ENCODE measurements at regions not wholly inside any gene's neighbourhood (a gene's known extent, or its start where the extent isn't known, plus 50 kb on each side); places are given as distances from the start of the nearest gene placed in this dataset.

GRCh38 chr1:222104097-222104496, 362.2 kb upstream of the DUSP10 start:
- no peaks in the 10 kb centered on the region for H3K36me3 ChIP-seq (replicated peaks in 1 of 2; ENCODE audit: control insufficient read depth in 1 of 2, insufficient read depth in 2 of 2, low read length in 1 of 2)
- WGBS (ENCODE audit: low lambda C conversion rate) = 51% methylated on average over 3 of the region's 4 CpGs
- H3K4me1 ChIP-seq (ENCODE audit: control insufficient read depth in 1 of 2, insufficient read depth in 2 of 2, low read depth in 1 of 2, low read length in 1 of 2) = peaks cover 0 to 9% of the 10 kb centered on the region in 2 experiments; a peak in 2 of 4 replicates
- H3K79me2 ChIP-seq (ENCODE audit: insufficient read depth) = no peaks in the 10 kb centered on the region
- H3K27ac ChIP-seq (ENCODE audit: low read depth in 2 of 2, low read length in 1 of 2) = no peak overlapping the region
- H3K27me3 ChIP-seq (ENCODE audit: insufficient read depth) = no peaks in the 10 kb centered on the region; the same call in 1 of the 2 replicates
- no peak overlapping the region for H3K9ac ChIP-seq
- CTCF ChIA-PET = interaction anchor here (0.7 to 1.3 kb wide), 2 partner anchors 351 to 530 kb away, joined by 3 read pairs; no protein-coding TSS in a partner anchor
- H2AFZ ChIP-seq (ENCODE audit: low read depth) = no peak overlapping the region
- no peaks in the 10 kb centered on the region for H3F3A ChIP-seq (replicated peaks; ENCODE audit: insufficient read depth)
- H3K9me3 ChIP-seq = no peaks in the 10 kb centered on the region
- no peak overlapping the region for H3K4me2 ChIP-seq
- no peaks in the 10 kb centered on the region for H4K20me1 ChIP-seq (ENCODE audit: insufficient read depth)
- DNase-seq = no peak
- H3K9me2 ChIP-seq = no peaks in the 10 kb centered on the region
- no peak for TF ChIP-seq CTCF (IDR thresholded peaks at IDR 0.05)
- TF ChIP-seq CHD2 (IDR thresholded peaks at IDR 0.05; ENCODE audit: low read length, partially characterized antibody) = no peak
- TF ChIP-seq TEAD4 (IDR thresholded peaks at IDR 0.05; ENCODE audit: borderline replicate concordance, insufficient read depth) = no peak
- no peak for TF ChIP-seq ELF1 (IDR thresholded peaks at IDR 0.05)
- TF ChIP-seq USF1 (IDR thresholded peaks at IDR 0.05; ENCODE audit: borderline replicate concordance, low read depth) = no peak
- TF ChIP-seq MXI1 (IDR thresholded peaks at IDR 0.05; ENCODE audit: low read depth, low read length) = no peak
- no peak for TF ChIP-seq USF2 (IDR thresholded peaks at IDR 0.05; ENCODE audit: borderline replicate concordance, low read depth, low read length)
- no peak overlapping the region for H3K4me3 ChIP-seq (ENCODE audit: low read depth in 2 of 2, low read length in 1 of 2)
- POLR2A ChIA-PET = no interaction called here

GRCh38 chr1:222099746-222100145, 357.9 kb upstream of the DUSP10 start:
- H3K9ac ChIP-seq = no peak overlapping the region
- H3F3A ChIP-seq (replicated peaks; ENCODE audit: insufficient read depth) = no peaks in the 10 kb centered on the region
- no peaks in the 10 kb centered on the region for H3K9me3 ChIP-seq
- no peak overlapping the region for H3K27ac ChIP-seq (ENCODE audit: low read depth in 2 of 2, low read length in 1 of 2)
- no peaks in the 10 kb centered on the region for H3K79me2 ChIP-seq (ENCODE audit: insufficient read depth)
- H3K27me3 ChIP-seq (ENCODE audit: insufficient read depth) = no peaks in the 10 kb centered on the region
- no peak overlapping the region for H2AFZ ChIP-seq (ENCODE audit: low read depth)
- H3K9me2 ChIP-seq = no peaks in the 10 kb centered on the region
- H3K4me3 ChIP-seq (ENCODE audit: low read depth in 2 of 2, low read length in 1 of 2) = no peak overlapping the region
- no peaks in the 10 kb centered on the region; a peak in 1 of 4 replicates for H3K4me1 ChIP-seq (ENCODE audit: control insufficient read depth in 1 of 2, insufficient read depth in 2 of 2, low read depth in 1 of 2, low read length in 1 of 2)
- no peaks in the 10 kb centered on the region for H4K20me1 ChIP-seq (ENCODE audit: insufficient read depth)
- no peak for DNase-seq
- no peak for TF ChIP-seq ZBTB33 (IDR thresholded peaks at IDR 0.05; ENCODE audit: borderline replicate concordance, low read depth)
- TF ChIP-seq GATA2 (CRISPR knock-in tag; IDR thresholded peaks at IDR 0.05) = no peak
- no peak for TF ChIP-seq RCOR1 (IDR thresholded peaks at IDR 0.05; ENCODE audit: low read length)
- TF ChIP-seq RAD21 (IDR thresholded peaks at IDR 0.05; ENCODE audit: low read length) = no peak
- TF ChIP-seq MEF2A (IDR thresholded peaks at IDR 0.05; ENCODE audit: borderline replicate concordance, low read depth) = no peak
- ChIA-PET CTCF (interaction anchor here (0.6 to 1.5 kb wide), 6 partner anchors 12 to 358 kb away, joined by 3 to 4 read pairs (median 3); partner anchors contain the start of gene DUSP10), POLR2A (no interaction called here)
- no peak overlapping the region for H3K4me2 ChIP-seq
- no peaks in the 10 kb centered on the region for H3K36me3 ChIP-seq (replicated peaks in 1 of 2; ENCODE audit: control insufficient read depth in 1 of 2, insufficient read depth in 2 of 2, low read length in 1 of 2)
- WGBS (ENCODE audit: low lambda C conversion rate) = 31% methylated on average over 2 of the region's 2 CpGs
